HG03460 (cell line): ENCODE measurements at regions not wholly inside any gene's neighbourhood (a gene's known extent, or its start where the extent isn't known, plus 50 kb on each side); places are given as distances from the start of the nearest gene placed in this dataset.
A peak's percentile ranks its signal among the peaks of the same experiment; 100 is the strongest.

Experiments
- ATAC-seq: cut with Tn5 transposase; IDR thresholded peaks from one replicate; pipeline ENCODE4 v1.9.1; 2021; ENCODE audit not compliant: unreplicated experiment

- no peak for ATAC-seq
These were observed 118.3 kb downstream of the GYPC start for GRCh38 chr2:126774290-126774689.

- no peak for ATAC-seq
These were observed 118.8 kb downstream of the GYPC start for GRCh38 chr2:126774761-126775160.

- ATAC-seq = no peak
These were observed 119.5 kb downstream of the GYPC start for GRCh38 chr2:126775300-126775985.

- peak; percentile 5 for ATAC-seq
These were observed 120.3 kb downstream of the GYPC start for GRCh38 chr2:126776255-126776654.

GRCh38 chr2:126776692-126777619, 121.0 kb downstream of the GYPC start:
- ATAC-seq = peak; percentile 86

- ATAC-seq = no peak
These were observed 121.1 kb upstream of the TEX51 start for GRCh38 chr2:126777620-126777978.

GRCh38 chr2:126778561-126779501, 119.9 kb upstream of the TEX51 start:
- no peak for ATAC-seq

- no peak for ATAC-seq
These were observed 117.5 kb upstream of the TEX51 start for GRCh38 chr2:126781206-126781605.

- ATAC-seq = no peak
These were observed 116.9 kb upstream of the TEX51 start for GRCh38 chr2:126781806-126782205.

- ATAC-seq = no peak
These were observed 116.0 kb upstream of the TEX51 start for GRCh38 chr2:126782648-126783047.

GRCh38 chr2:126783341-126783740, 115.3 kb upstream of the TEX51 start:
- ATAC-seq = no peak

- ATAC-seq = no peak
These were observed 114.6 kb upstream of the TEX51 start for GRCh38 chr2:126784045-126784444.

GRCh38 chr2:126784621-126785020, 114.1 kb upstream of the TEX51 start:
- ATAC-seq = no peak

- no peak for ATAC-seq
These were observed 113.5 kb upstream of the TEX51 start for GRCh38 chr2:126785236-126785635.

- ATAC-seq = no peak
These were observed 112.8 kb upstream of the TEX51 start for GRCh38 chr2:126785862-126786261.

- ATAC-seq = no peak
These were observed 111.9 kb upstream of the TEX51 start for GRCh38 chr2:126786765-126787164.

- no peak for ATAC-seq
These were observed 111.4 kb upstream of the TEX51 start for GRCh38 chr2:126787289-126787688.

GRCh38 chr2:126788113-126788512, 110.6 kb upstream of the TEX51 start:
- no peak for ATAC-seq

- no peak for ATAC-seq
These were observed 110.0 kb upstream of the TEX51 start for GRCh38 chr2:126788652-126789051.

GRCh38 chr2:126790987-126791780, 107.5 kb upstream of the TEX51 start:
- no peak for ATAC-seq
